Skeletal muscle cell (primary cell): ENCODE measurements at regions not wholly inside any gene's neighbourhood (a gene's known extent, or its start where the extent isn't known, plus 50 kb on each side); places are given as distances from the start of the nearest gene placed in this dataset.
"Not testable (repeated sequence)": the region's sequence is repeated elsewhere in the genome, so short reads cannot be mapped to it uniquely, and the experiment has no call there.

Experiments used
- DNase-seq: peaks from one replicate; pipeline ENCODE4 v3.0.0-alpha.2; 2010; ENCODE audit warnings: low read depth
- H3K4me3 ChIP-seq: 2 replicates; pipeline ENCODE4 v1.5.1; 2011; ENCODE audit warnings: low read depth, mild to moderate bottlenecking, control low read depth, low read length, moderate library complexity

GRCh38 chr9:28456861-28457260 lies 883.6 kb upstream of the C9orf72 start:
- DNase-seq, result no peak
- H3K4me3 ChIP-seq, result no peak overlapping the region

DNA sequence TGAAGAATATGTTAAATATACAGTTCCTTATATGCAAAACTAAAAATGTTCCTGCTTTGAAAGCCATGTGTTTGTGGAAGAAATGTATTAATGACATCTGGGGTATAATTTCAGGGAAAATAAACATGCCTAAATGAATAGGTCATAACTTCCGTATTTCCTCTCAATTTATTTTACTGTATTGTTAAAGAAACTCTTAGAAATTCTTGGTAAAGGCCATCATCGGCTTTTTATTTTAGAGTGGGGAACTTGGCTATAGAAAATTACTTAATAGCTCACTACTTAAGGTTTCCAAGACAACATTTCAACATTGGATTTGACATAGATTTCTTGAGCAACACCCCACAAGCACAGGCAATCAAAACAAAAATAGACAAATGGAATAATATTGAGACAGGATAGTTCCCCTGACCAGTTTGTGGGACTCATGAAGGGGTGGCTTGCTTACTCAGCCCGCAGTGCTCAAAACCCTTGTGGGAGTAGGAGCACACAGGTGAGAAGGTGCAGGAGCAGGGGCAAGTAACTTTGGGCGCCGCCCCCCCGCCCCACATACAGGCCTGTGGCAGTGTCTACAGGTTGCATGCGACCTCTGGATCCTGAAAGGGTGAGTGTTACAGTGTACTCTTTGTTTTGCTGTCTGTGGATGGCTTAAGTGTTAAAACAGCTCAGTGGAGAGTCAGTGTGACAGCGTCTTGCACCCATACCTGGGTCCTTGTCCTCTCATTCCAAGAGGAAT lies 891.4 kb upstream of the C9orf72 start:
- DNase-seq, result no peak
- H3K4me3 ChIP-seq, result no peak overlapping the region

DNA sequence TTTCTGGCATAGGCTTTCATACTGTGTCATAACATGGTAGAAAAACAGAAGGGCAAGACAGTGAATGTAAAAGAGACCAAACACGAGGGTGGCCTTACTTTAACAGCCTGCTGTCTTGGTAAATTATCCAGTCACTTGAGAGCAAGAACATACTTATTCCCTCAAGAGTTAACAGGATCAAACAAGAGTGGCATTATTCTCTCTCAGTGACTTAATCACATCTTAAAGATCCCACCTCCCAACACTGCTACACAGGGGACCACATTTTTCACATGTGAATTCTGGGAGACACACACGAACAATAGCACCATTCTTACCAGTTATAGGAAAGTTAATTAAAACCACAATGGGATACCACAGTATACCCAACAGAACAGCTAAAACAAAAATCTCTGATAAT lies 898.0 kb upstream of the C9orf72 start:
- no peak for DNase-seq
- no peak overlapping the region for H3K4me3 ChIP-seq

DNA sequence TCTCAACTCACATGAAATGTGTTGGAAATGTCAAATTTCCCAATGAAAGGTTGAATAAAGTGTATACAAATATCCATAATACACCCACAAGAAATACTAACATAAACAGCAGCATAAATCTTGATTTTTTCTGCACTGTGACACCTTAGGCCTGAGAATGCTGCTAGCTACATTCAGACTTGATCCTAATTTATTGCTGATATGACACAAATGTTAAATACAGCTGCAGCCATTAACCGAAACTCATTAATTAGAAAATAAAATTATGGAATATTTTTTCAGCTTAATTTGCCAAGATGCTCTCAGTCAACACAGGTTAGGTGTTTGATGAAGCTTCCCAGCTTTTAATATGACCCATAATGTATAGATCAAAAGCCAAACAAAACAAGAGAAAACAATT lies 914.3 kb upstream of the C9orf72 start:
- no peak overlapping the region for H3K4me3 ChIP-seq
- DNase-seq, result no peak

GRCh38 chr9:28491121-28491520 lies 917.8 kb upstream of the C9orf72 start:
- H3K4me3 ChIP-seq, result no peak overlapping the region
- no peak for DNase-seq

DNA sequence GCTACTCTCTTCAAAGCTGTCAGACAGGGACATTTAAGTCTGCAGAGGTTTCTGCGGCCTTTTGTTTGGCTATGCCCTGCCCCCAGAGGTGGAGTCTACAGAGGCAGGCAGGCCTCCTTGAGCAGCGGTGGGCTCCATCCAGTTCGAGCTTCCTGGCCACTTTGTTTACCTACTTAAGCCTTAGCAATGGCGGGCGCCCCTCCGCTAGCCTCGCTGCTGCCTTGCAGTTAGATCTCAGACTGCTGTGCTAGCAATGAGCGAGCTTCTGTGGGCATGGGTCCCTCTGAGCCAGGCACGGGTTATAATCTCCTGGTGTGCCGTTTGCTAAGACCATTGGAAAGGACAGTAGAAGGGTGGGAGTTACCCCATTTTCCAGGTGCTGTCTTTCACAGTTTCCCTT lies 924.9 kb upstream of the C9orf72 start:
- H3K4me3 ChIP-seq, DNase-seq: not testable (repeated sequence)

- H3K4me3 ChIP-seq, result no peak overlapping the region
- DNase-seq, result no peak
Observed at GRCh38 chr9:28502189-28502588, 928.9 kb upstream of the C9orf72 start.

- no peak overlapping the region for H3K4me3 ChIP-seq
- DNase-seq, result no peak
Observed at GRCh38 chr9:28502741-28503140, 929.5 kb upstream of the C9orf72 start.

GRCh38 chr9:28503573-28503972 lies 930.3 kb upstream of the C9orf72 start:
- no peak for DNase-seq
- no peak overlapping the region for H3K4me3 ChIP-seq

DNA sequence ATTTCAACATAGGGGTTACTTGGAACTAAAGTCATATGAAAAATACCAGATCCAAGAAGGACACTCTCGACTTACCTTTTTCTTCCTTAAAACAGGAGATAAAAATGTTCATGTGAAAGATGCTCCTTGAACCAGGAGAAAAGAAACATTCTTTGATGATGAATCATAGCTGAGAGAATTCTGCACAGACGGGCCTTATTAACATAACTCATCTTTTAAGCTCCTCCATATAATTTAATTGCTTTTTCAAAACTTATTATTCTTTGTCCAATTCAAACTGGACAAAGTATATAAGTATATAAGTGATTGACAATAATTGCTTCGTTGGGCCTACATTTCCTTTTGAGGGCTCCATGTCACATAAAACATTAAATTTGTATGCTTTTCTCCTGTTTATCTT lies 945.2 kb upstream of the C9orf72 start:
- no peak for DNase-seq
- no peak overlapping the region for H3K4me3 ChIP-seq

DNA sequence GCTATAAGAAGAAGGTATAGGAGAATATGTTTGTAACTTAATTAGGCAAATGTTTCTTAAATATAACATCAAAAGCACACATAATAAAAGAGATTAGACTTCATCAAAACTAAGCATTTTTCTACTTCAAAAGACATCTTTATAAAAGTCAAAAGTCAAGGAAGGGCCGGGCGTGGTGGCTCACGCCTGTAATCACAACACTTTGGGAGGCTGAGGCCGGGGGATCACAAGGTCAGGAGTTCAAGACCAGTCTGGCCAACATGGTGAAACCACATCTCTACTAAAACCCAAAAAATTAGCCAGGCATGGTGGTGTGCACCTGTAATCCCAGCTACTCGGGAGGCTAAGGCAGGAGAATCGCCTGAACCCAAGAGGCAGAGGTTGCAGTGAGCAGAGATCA lies 951.0 kb upstream of the C9orf72 start:
- not testable (repeated sequence) for DNase-seq, H3K4me3 ChIP-seq

DNA sequence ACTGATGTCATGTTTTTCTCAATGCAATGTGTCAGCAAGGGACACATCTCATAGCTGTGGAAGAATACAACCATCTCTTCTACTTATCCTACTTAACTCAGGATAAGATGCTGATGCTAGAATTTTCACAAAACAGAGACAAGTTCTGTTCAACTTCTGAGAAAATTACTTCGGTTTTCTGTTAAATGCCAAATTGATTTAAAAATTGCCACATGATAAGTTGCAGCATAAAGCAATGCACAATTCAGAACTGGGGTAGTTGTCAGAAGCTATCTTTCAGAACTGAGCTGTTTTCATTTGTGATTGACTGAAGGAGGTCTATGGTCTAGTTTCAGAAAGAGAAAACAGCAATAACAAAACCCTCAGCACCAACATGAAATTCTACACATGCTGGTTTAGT lies 954.8 kb upstream of the C9orf72 start:
- DNase-seq, result no peak

DNA sequence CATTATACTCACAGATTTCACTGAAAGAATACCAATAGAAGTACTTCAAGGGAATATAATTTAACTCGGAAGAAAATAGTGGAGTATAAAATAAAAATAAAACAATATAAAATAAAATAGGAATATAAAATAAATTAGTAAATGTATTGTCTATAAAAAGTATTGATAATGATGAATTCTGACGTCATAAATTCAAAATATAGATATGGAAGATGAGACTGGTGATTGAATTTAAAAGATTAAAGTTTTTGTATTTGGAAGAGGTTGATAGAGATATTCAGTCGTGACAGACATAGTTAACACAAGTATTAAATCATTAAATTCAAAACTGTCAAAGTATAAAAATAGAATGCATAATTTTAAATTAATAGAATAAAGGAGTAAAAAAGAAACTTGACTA lies 964.9 kb upstream of the C9orf72 start:
- DNase-seq, result no peak
- no peak overlapping the region for H3K4me3 ChIP-seq

More for the DNA sequence above, 954.8 kb upstream of the C9orf72 start:
- no peak overlapping the region for H3K4me3 ChIP-seq

GRCh38 chr9:28539434-28540070 lies 966.3 kb upstream of the C9orf72 start:
- no peak overlapping the region for H3K4me3 ChIP-seq
- DNase-seq, result no peak

GRCh38 chr9:28542928-28543327 lies 969.6 kb upstream of the C9orf72 start:
- no peak for DNase-seq

GRCh38 chr9:28547527-28547926 lies 974.2 kb upstream of the C9orf72 start:
- DNase-seq, result no peak
- no peak overlapping the region for H3K4me3 ChIP-seq

More at GRCh38 chr9:28542928-28543327, 969.6 kb upstream of the C9orf72 start:
- no peak overlapping the region for H3K4me3 ChIP-seq

- DNase-seq, result no peak
- H3K4me3 ChIP-seq, result no peak overlapping the region
Observed at GRCh38 chr9:28563291-28563934, 990.1 kb upstream of the C9orf72 start.

DNA sequence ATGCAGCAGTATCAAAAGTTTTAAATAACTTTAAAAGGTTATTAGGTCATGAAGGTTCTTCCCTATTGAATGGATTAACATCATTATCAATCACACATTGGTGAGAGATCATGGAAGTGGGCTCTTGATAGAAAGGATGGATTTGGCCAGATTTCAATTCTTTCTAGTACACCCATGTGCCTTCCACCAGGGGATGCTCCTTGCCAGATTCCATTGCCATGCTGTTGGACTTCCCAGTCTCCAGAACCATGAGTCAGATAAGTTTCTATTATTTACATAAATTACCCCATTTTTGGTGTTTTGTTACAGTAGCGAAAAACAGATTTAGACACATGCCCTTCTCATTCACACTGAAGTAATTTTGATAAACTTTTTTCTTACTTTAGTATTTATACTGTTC lies 1010.6 kb upstream of the C9orf72 start:
- DNase-seq, result no peak

GRCh38 chr9:28584542-28584941 lies 1011.3 kb upstream of the C9orf72 start:
- H3K4me3 ChIP-seq, result no peak overlapping the region

More for the DNA sequence above, 1010.6 kb upstream of the C9orf72 start:
- H3K4me3 ChIP-seq, result no peak overlapping the region

DNA sequence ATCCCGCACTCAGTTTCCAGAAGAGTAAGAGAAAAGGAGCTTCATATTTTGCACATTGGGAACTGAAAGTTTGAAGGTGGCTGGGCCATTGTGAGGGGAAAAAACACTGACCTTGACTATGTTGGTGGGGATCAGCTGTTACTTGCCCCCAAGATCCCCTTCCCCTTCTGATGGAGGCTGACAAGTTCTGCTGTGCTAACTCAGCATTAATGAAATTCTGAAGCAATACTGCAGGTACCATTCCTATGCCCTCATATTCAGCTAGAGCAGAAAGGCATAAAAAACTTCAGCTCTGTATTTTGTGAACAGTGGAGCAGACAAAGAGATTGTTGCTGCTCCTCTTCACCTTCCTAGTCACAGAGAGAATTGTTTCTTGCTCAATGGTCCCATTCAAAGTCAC lies 1013.8 kb upstream of the C9orf72 start:
- DNase-seq, result no peak
- no peak overlapping the region for H3K4me3 ChIP-seq

More at GRCh38 chr9:28584542-28584941, 1011.3 kb upstream of the C9orf72 start:
- no peak for DNase-seq

GRCh38 chr9:28598408-28598807 lies 1025.1 kb upstream of the C9orf72 start:
- DNase-seq, result no peak

More at GRCh38 chr9:28598408-28598807, 1025.1 kb upstream of the C9orf72 start:
- no peak overlapping the region for H3K4me3 ChIP-seq
